Esophagus muscularis mucosa (tissue), 3 donors: ENCODE measurements at regions not wholly inside any gene's neighbourhood (a gene's known extent, or its start where the extent isn't known, plus 50 kb on each side); places are given as distances from the start of the nearest gene placed in this dataset.

Experiments used
- CTCF ChIP-seq, 3 experiments: fragments of 200-600 bp in 2 of 3; fragments of 450-650 bp in 1 of 3; sonication (generic) in 2 of 3; IDR thresholded peaks; one replicate each; pipeline ENCODE4 v1.5.1; 2017 to 2019; ENCODE audit warnings: antibody characterized with exemption in 3 of 3, mild to moderate bottlenecking in 2 of 3, moderate library complexity in 1 of 3
- POLR2AphosphoS5 ChIP-seq, 2 donors: sonication (generic); formaldehyde crosslinking; IDR thresholded peaks; one replicate each; pipeline ENCODE4 v1.6.1; 2017; ENCODE audit warnings: antibody characterized with exemption in 2 of 2

DNA sequence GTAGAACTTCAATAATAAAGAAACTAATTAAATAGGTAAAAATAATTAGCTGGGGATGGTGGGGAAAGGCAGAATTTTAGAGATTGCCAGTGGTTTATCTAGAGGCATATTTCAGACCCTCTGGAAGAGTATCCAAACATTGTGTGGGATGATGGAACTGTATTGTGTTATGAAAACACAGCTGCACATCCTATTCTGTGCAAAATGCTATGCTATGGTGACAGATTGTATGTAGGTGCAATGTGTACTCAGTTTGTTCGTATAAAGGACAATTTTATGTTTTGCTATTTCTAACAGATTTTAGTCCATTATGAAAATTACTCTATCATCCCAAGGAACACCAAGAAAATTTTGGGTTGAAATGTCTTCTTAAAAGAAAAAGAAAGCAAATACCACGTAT is 1054.7 kb downstream of the PDHA2 start:
- TF ChIP-seq CTCF (IDR thresholded peaks at IDR 0.05), result no peak
- TF ChIP-seq POLR2AphosphoS5 (IDR thresholded peaks at IDR 0.05), result no peak
